ENCODE measurements at regions not wholly inside any gene's neighbourhood (a gene's known extent, or its start where the extent isn't known, plus 50 kb on each side); places are given as distances from the start of the nearest gene placed in this dataset.

DNA sequence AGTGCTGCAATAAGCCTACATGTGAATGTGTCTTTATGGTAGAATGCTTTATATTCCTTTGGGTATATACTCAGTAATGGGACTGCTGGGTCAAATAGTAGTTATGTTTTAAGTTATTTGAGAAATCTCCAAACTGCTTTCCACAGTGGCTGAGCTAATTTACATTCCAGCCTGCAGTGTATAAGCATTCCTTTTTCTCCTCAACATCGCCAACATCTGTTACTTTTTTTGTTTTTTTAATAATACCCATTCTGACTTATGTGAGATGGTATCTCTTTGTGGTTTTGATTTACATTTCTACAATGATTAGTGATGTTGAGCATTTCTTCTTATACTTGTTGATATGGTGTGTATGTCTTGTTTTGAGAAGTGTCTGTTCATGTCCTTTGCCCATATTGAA, 1186.2 kb downstream of the BCL11B start:
- no peak for DNase-seq

- DNase-seq = no peak
Measured at GRCh38 chr14:98093111-98093510, 1178.9 kb downstream of the BCL11B start.

DNA sequence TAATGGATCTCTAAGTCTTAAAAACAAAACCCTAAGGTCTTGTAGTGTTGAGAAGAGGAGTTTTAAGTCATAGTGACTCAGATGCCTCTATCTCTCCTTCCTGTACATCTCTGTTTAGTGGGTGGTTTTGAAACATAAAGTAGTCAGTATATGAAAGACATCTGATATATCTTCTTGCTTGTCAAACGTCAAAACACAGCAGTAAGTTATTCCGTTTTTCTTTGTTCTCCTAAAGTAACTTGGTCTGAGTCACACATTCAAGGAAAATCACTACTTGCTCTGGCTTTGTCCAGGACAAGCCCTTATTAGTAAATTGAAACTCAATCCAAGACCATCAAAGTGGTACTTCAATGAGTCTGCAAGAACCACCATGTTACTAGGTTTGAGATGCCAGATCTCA, 1172.5 kb downstream of the BCL11B start:
- no peak for DNase-seq

- DNase-seq = no peak
Measured at GRCh38 chr14:98101323-98101722, 1170.7 kb downstream of the BCL11B start.

DNA sequence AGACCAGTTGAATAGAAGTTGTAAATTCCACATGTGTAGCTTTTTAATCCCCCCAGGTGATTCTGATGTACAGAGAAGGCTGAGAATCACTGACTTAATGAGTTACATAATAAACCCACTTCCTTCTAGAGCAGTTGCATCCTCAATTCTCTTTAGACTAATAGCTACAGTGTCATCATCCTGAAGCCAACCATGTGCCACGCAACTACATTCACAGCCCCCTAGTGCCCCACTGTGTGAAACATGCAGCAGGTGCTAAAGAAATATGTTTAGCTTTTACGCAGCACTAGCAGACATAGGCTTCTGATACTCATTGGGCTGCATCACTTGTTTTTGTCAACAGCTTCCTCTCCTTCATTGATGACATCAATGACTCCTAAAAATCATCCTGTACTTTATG, 1168.3 kb downstream of the BCL11B start:
- DNase-seq = no peak

DNA sequence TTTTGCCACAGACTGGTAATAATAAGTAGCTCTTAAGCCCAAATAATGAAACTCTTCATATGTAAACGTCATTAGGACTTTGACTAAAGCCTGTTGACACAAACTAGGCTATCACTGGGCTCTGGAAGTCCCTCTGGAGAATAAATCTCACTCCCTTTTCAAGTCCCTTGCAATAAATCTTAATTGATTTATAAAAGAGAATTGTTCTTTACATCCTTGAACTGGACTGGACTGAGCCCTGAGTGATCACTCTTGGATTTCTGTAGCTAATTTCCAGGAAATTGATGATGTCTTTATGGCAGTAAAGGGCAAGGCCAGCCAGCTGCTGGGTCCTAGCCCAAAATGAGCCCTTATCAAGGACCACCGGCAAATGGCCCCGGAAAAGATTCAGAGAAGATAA, 1162.7 kb downstream of the BCL11B start:
- no peak for DNase-seq

DNA sequence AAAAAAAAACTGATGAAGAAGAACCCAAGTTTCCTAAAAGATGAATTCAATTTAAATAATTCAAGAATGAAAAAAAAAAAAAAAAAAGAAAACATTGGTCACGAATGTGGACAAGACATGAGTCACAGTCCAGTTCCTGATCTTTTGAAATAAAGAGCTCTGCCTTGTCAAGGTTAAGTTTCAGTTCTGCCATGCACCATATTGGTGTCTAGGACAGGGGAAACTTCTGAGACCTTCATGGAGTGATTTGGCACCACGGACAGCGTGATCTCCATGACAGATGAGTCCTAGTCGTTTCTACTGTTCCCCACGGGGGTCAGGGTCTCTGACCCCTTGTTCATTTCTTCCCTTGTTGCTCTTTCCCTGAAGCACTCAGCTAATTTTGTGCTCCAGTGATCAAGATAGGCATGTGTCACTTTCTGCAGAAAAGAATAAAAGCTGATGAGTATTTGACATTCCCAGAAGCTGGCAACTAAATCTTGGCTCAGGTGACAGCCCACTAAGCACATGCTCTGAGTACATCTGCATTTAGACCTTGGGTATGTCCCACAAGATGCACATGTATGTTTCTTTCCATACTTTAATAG, 1159.7 kb downstream of the BCL11B start:
- no peak for DNase-seq

GRCh38 chr14:98114122-98114895, 1157.7 kb downstream of the BCL11B start:
- DNase-seq = no peak

GRCh38 chr14:98114946-98115345, 1157.1 kb downstream of the BCL11B start:
- no peak for DNase-seq

- no peak for DNase-seq
Measured at GRCh38 chr14:98118749-98119148, 1153.2 kb downstream of the BCL11B start.

DNA sequence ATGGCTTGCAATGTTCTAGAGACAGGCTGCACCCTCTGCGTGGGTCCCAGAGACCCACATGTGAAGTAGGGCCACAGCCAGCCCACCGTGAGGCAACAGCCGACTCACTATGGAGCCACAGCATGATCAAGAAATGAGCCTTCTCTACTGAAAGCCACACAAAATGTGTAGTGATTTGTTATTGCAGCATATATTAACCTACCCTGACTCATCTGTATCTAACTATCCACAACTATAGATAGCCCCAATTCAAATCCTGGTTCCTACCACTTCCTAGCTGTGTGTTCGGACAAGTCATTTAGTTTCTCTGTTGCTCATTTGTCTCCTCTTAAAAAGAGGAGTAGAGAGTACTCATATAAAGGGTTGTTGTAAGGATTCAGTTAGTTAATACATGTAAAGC, 1152.3 kb downstream of the BCL11B start:
- DNase-seq = no peak

DNA sequence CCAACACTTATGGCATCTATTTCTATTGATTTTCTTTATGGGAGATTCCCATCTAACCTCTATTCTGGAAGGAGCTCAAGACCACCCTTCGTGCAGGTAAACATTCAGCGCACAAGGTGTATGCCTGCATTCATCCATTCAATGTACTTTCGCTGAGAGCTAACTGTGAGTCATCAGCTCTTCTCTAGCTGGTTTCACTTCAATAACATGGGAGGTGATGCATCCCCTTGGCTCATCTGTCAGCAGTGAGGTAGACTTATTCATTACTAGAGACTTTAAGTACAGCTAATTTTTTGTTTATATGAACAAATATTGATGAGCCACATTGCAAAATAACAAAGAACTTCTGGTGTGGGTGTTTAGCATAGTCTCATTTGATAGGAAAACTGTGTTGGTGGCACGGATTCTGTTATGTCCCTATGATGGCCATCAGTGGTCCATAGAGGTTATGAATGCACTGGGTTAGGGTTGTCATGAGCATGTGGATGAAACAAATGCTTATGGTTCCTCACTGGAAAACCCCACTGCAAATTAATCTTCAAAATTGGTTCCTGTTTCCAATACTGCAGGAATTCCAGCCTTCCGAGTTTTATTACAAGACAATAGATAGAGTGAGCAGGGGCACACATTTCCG, 1151.0 kb downstream of the BCL11B start:
- DNase-seq = no peak

- no peak for DNase-seq
Measured at GRCh38 chr14:98122527-98122926, 1149.5 kb downstream of the BCL11B start.

GRCh38 chr14:98130691-98131090, 1141.3 kb downstream of the BCL11B start:
- DNase-seq = no peak

- no peak for DNase-seq
Measured at GRCh38 chr14:98131406-98131805, 1140.6 kb downstream of the BCL11B start.

GRCh38 chr14:98133806-98134205, 1138.2 kb downstream of the BCL11B start:
- no peak for DNase-seq

DNA sequence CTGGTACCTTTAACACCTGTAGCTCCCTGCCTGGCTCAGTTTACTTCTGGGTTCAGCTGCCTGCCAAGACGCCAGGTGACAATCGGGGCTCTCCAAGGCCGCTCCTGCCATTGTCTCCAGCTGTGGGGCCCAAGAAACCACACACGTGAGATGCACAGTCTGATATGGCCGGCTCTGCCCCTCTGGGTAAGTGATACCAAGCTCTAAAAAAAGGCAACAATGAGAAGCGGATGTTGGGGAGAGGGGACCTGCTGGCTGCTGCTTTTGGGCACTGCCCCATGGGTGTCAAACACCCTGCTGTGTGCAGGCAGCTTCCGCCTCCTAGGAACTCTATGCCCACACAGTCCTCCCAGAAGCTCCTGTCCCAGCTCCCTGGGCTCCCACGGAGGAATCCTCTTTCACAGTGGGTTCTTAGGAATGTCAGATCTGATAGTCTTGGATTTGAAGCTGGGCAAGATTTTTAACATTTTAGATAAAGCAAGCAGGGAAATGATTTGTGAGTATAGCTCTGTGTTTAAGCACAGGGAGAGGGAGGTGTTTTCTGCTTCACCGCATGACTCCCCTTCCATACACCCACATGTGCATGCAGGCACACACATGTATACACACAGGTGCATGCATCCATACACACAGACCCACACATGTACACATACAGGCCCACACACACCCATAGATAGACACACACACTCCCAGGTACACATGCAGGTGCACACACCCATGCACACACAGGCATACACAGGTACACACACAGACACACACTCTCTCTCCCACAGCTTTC, 1135.8 kb downstream of the BCL11B start:
- DNase-seq = no peak

- DNase-seq = no peak
Measured at GRCh38 chr14:98137131-98138025, 1134.6 kb downstream of the BCL11B start.

DNA sequence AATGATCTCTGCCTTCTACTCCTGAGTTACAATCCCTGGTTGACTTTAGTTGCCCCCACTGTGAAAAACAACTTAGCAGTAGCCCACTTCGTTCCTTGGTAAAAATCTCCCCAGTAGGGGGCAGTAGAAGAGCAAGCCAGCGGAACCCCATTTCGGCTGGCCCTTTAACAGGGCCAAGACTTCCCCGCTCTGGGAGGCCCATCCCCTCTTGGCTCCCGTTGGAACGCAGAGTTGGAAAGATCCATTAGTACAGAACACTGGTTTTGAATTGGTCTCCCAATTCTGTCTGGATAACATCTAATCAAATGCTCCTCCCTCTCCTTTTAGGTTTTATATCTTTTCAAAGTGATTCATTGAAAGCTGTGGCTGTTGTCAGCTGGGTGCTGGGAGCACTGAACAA, 1133.3 kb downstream of the BCL11B start:
- DNase-seq = no peak

GRCh38 chr14:98140862-98141530, 1131.0 kb downstream of the BCL11B start:
- no peak for DNase-seq

DNA sequence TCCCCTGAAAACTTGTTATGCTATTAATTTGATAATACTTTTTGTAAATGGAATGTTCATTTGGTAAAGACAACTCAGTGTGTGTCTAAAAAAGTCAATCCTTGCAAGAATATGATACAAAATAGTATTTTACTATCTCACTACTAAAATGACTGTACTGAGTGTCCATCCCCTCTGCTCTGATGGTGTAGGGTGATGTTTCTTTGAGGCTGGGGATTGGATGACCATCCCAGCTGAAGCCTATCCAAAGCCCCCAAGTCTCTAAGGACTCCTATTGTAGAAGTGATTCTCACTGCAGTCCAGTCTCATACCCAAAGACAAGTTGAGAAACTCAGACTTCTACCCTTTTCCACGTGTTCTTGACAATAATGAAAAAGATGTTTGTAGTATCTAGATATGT, 1128.4 kb downstream of the BCL11B start:
- DNase-seq = no peak

- DNase-seq = no peak
Measured at GRCh38 chr14:98144964-98145363, 1127.0 kb downstream of the BCL11B start.

All from HCEC 1CT (cell line).